HG03520 (cell line): ENCODE measurements at regions not wholly inside any gene's neighbourhood (a gene's known extent, or its start where the extent isn't known, plus 50 kb on each side); places are given as distances from the start of the nearest gene placed in this dataset.
"Not testable (repeated sequence)": the region's sequence is repeated elsewhere in the genome, so short reads cannot be mapped to it uniquely, and the experiment has no call there.

Experiments
- ATAC-seq: cut with Tn5 transposase; IDR thresholded peaks from one replicate; pipeline ENCODE4 v1.9.1; 2021; ENCODE audit warnings: mild to moderate bottlenecking, moderate library complexity; ENCODE audit not compliant: unreplicated experiment

- no peak for ATAC-seq
Observed at GRCh38 chr17:14581186-14581830, 280.4 kb downstream of the HS3ST3B1 start.

GRCh38 chr17:14580499-14580898 lies 279.6 kb downstream of the HS3ST3B1 start:
- no peak for ATAC-seq

- no peak for ATAC-seq
Observed at GRCh38 chr17:14579716-14580115, 278.8 kb downstream of the HS3ST3B1 start.

GRCh38 chr17:14575471-14575953 lies 274.6 kb downstream of the HS3ST3B1 start:
- no peak for ATAC-seq

GRCh38 chr17:14560325-14560724 lies 259.4 kb downstream of the HS3ST3B1 start:
- not testable (repeated sequence) for ATAC-seq

- ATAC-seq, result no peak
Observed at GRCh38 chr17:14559264-14560119, 258.6 kb downstream of the HS3ST3B1 start.

- ATAC-seq, result no peak
Observed at GRCh38 chr17:14557480-14557879, 256.6 kb downstream of the HS3ST3B1 start.

- no peak for ATAC-seq
Observed at GRCh38 chr17:14553847-14554246, 253.0 kb downstream of the HS3ST3B1 start.

GRCh38 chr17:14552306-14552705 lies 251.4 kb downstream of the HS3ST3B1 start:
- ATAC-seq, result no peak

- ATAC-seq, result no peak
Observed at GRCh38 chr17:14547556-14547955, 246.7 kb downstream of the HS3ST3B1 start.

- ATAC-seq, result no peak
Observed at GRCh38 chr17:14547016-14547415, 246.1 kb downstream of the HS3ST3B1 start.

GRCh38 chr17:14545156-14545906 lies 244.4 kb downstream of the HS3ST3B1 start:
- ATAC-seq, result no peak

- no peak for ATAC-seq
Observed at GRCh38 chr17:14541714-14542113, 240.8 kb downstream of the HS3ST3B1 start.

- no peak for ATAC-seq
Observed at GRCh38 chr17:14539801-14540200, 238.9 kb downstream of the HS3ST3B1 start.

GRCh38 chr17:14532242-14532641 lies 231.4 kb downstream of the HS3ST3B1 start:
- not testable (repeated sequence) for ATAC-seq

- no peak for ATAC-seq
Observed at GRCh38 chr17:14525551-14526455, 224.9 kb downstream of the HS3ST3B1 start.

GRCh38 chr17:14522795-14523387 lies 222.0 kb downstream of the HS3ST3B1 start:
- ATAC-seq, result no peak

- ATAC-seq, result not testable (repeated sequence)
Observed at GRCh38 chr17:14518919-14519318, 218.0 kb downstream of the HS3ST3B1 start.

- ATAC-seq, result no peak
Observed at GRCh38 chr17:14514973-14515372, 214.1 kb downstream of the HS3ST3B1 start.

GRCh38 chr17:14513835-14514234 lies 213.0 kb downstream of the HS3ST3B1 start:
- no peak for ATAC-seq
